SK-N-SH (cell line): ENCODE measurements at regions not wholly inside any gene's neighbourhood (a gene's known extent, or its start where the extent isn't known, plus 50 kb on each side); places are given as distances from the start of the nearest gene placed in this dataset.

Experiments
- EP300 ChIP-seq, 2 experiments: IDR thresholded peaks; 2 replicates each; pipeline versions ENCODE4 v1.4.0 to v1.6.1; 2012; ENCODE audit warnings: borderline replicate concordance in 1 of 2, low read depth in 1 of 2, low read length in 1 of 2
- FOXM1 ChIP-seq: IDR thresholded peaks from 2 replicates; pipeline ENCODE4 v1.4.0; 2012; ENCODE audit warnings: low read depth, mild to moderate bottlenecking
- IRF3 ChIP-seq: fragments of 150-350 bp; IDR thresholded peaks from 2 replicates; pipeline ENCODE4 v1.6.1; 2016; ENCODE audit warnings: mild to moderate bottlenecking, low read depth, low read length
- MXI1 ChIP-seq: IDR thresholded peaks from 2 replicates; pipeline ENCODE4 v1.6.1; 2012; ENCODE audit warnings: mild to moderate bottlenecking, low read depth, low read length, improper control_type of control experiment
- POLR2AphosphoS5 ChIP-seq: IDR thresholded peaks from 2 replicates; pipeline ENCODE4 v1.6.1; 2012; ENCODE audit warnings: low read depth, low read length
- TAF1 ChIP-seq: IDR thresholded peaks from 2 replicates; pipeline ENCODE4 v1.6.1; 2012; ENCODE audit warnings: low read depth, mild to moderate bottlenecking, low read length, moderate library complexity, borderline replicate concordance
- TCF12 ChIP-seq: IDR thresholded peaks from 2 replicates; pipeline ENCODE4 v1.4.0; 2012
- TF ChIP-seq, protein P1 (sequence below): fragments of 200-600 bp; sonication (generic); IDR thresholded peaks from 2 replicates; pipeline ENCODE4 v1.6.1; 2017; ENCODE audit warnings: antibody characterized with exemption, mild to moderate bottlenecking, moderate library complexity
- TF ChIP-seq, protein P2 (sequence below): IDR thresholded peaks from 2 replicates; pipeline ENCODE4 v1.6.1; 2012; ENCODE audit warnings: mild to moderate bottlenecking, low read depth, low read length, moderate library complexity

- TF ChIP-seq EP300 (IDR thresholded peaks at IDR 0.05; ENCODE audit: borderline replicate concordance in 1 of 2, low read depth in 1 of 2, low read length in 1 of 2) (no peak), FOXM1 (no peak), IRF3 (no peak), POLR2AphosphoS5 (no peak), MXI1 (no peak), TAF1 (no peak), TCF12 (no peak)
- TF ChIP-seq, protein P1, sequence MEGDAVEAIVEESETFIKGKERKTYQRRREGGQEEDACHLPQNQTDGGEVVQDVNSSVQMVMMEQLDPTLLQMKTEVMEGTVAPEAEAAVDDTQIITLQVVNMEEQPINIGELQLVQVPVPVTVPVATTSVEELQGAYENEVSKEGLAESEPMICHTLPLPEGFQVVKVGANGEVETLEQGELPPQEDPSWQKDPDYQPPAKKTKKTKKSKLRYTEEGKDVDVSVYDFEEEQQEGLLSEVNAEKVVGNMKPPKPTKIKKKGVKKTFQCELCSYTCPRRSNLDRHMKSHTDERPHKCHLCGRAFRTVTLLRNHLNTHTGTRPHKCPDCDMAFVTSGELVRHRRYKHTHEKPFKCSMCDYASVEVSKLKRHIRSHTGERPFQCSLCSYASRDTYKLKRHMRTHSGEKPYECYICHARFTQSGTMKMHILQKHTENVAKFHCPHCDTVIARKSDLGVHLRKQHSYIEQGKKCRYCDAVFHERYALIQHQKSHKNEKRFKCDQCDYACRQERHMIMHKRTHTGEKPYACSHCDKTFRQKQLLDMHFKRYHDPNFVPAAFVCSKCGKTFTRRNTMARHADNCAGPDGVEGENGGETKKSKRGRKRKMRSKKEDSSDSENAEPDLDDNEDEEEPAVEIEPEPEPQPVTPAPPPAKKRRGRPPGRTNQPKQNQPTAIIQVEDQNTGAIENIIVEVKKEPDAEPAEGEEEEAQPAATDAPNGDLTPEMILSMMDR = no peak
- TF ChIP-seq, protein P2, sequence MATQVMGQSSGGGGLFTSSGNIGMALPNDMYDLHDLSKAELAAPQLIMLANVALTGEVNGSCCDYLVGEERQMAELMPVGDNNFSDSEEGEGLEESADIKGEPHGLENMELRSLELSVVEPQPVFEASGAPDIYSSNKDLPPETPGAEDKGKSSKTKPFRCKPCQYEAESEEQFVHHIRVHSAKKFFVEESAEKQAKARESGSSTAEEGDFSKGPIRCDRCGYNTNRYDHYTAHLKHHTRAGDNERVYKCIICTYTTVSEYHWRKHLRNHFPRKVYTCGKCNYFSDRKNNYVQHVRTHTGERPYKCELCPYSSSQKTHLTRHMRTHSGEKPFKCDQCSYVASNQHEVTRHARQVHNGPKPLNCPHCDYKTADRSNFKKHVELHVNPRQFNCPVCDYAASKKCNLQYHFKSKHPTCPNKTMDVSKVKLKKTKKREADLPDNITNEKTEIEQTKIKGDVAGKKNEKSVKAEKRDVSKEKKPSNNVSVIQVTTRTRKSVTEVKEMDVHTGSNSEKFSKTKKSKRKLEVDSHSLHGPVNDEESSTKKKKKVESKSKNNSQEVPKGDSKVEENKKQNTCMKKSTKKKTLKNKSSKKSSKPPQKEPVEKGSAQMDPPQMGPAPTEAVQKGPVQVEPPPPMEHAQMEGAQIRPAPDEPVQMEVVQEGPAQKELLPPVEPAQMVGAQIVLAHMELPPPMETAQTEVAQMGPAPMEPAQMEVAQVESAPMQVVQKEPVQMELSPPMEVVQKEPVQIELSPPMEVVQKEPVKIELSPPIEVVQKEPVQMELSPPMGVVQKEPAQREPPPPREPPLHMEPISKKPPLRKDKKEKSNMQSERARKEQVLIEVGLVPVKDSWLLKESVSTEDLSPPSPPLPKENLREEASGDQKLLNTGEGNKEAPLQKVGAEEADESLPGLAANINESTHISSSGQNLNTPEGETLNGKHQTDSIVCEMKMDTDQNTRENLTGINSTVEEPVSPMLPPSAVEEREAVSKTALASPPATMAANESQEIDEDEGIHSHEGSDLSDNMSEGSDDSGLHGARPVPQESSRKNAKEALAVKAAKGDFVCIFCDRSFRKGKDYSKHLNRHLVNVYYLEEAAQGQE = no peak
Measured at GRCh38 chr12:27140478-27140969, 58.1 kb upstream of the C12orf71 start.
